AG08396 (cell line): ENCODE measurements at regions not wholly inside any gene's neighbourhood (a gene's known extent, or its start where the extent isn't known, plus 50 kb on each side); places are given as distances from the start of the nearest gene placed in this dataset.
"Not testable (repeated sequence)": the region's sequence is repeated elsewhere in the genome, so short reads cannot be mapped to it uniquely, and the experiment has no call there.

ENCODE experiments used
- DNase-seq: peaks from one replicate; pipeline ENCODE4 v3.0.0; 2012; ENCODE audit warnings: low spot score, mixed read lengths

DNA sequence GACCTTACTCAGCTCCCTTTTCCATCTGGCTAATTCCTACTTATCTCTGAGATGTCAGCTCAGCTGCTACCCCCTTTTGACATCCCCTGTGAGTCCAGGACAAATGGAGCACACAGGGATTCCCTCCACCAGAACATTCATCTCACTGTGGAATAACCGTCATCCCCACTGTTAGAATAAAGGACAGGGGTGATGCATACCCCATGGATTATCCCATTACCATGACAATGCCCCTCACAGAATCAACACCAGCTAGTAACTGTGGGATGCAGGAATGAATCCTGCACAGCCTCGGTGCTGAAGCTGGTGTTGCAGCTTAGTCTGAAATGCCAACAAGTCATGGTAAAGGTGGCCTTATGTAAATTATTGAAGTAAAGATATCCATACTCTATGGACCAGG, 624.8 kb upstream of the RAB6C start:
- DNase-seq = no peak

DNA sequence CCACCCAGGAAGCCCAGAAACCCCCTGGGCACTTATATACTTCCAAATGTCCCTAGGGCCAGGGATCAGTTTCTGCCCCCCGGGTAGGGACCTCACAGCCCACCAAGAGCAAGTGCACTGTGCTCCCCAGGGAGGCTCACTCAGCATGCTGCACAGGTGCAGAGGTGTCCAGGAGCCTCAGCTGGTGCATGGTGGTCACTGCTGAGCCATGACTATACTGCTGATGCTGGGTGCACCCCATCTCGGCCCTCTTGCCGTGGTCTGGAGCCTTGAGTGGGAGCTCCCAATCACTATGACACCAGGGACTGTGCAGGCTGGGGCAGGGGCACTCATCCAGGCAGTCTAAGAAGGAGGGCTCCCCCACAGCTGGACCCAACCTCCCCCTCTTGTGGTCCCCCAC, 617.8 kb upstream of the RAB6C start:
- DNase-seq = no peak

DNA sequence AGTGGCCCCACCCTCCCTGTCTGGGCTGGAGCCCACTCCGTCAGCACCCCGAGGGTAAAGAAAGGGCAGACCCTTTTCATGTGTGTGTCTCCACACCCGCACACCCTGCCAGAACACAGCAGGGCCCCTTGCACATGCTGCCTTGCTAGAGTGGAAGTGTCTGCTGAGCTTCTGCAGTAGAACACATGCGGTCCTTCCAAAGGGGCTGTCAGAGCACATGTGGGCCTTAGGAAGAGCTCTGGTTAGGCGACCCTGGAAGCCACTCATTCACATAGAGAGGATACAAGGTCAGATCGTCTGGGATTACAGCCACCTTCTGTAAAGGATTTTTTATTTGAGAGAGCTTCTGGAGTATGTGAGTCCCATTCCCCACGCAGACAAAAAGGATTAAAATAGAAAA, 613.2 kb upstream of the RAB6C start:
- DNase-seq = no peak

DNA sequence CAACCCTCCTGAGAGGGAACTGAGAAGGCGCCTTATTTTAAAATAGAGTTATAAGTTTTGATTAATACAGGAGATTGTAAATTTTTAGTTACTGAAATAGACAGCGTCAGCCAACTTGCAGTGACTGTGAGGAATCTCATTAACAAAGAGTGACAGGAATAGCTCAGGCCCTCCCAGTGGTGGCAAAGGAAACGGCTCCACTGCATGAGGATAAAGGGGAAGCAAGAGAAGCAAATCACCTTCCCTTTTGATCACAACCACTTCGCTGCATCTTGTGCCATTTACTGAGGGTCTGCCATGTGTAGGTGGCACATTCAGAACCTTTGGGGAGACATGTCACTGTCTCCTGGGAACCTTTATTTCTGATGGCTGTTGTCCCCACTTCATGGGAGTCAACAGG, 612.4 kb upstream of the RAB6C start:
- DNase-seq = no peak

DNA sequence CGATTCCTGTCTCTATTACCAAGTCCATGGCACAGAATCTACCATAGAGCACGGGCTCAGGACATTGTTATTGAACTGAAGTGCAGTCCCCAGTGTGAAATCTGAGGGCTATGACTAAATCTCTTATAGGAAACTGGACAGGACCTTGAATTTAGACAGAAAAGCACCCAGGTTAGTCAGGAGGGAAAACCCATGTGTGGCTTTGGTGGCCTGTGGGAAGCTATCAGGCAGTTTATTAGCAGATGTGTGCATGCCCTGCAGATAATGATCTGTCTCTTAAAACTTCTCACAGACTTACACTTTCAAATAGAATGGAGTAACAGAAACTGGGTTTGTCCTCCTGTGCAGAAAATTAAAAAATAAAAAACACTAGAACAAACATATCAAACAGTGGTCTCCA, 610.0 kb upstream of the RAB6C start:
- DNase-seq = no peak

DNA sequence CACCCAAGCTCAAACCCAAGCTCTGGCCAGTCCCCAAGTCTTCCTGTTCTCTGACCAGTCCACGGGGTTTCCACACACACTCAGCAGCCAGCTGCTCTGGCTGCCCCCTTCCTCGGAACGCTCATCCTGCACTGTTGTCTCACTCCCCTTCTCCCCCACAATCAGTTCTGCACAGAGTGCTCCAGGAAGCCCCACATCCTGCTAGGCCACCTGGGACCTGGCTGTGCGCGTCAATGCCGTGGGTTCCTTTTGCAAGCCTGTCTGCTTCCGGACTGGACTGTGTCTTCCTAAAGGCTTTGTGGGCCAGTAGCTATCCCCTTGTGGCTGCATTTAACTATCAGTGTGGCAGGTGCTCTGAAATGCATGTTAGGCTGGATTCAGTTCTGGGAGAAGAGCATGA, 605.0 kb upstream of the RAB6C start:
- no peak for DNase-seq

DNA sequence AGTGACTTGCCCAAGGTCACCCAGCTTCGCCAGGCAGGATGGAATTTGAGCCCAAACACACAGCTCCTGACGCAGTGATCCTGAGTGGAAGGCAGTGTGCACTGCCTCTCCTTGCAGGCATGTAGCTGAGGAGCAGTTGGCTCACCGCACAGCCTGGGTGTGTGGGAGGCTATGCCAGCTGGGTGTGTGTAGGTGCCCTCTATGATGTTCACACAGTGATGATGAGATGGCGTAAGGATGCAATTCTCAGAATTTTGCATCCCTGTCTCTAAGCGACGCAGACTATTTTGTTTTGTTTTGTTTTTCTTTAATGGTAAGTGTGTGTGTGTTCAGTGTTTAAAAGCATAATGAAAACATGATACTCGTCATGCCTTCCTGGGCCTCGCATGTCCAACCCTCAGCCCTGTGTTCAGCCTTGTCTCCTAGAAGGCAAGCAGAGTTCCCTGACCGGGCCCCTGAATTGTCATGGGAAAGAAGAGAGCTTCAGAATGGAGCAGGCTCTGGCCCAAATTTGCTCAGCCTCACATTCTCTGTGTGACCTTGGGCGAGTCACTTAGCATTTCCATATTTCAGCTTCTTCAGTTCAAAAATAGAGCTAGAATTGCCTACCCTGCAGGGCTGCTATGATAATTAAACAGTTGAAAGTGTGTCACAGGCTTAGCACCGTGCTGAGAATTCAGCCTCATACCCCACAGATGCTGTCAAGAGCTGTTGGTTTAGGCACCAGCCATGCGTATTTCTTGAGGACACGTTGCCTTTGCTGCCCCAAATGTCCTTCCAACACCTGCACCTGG, 603.6 kb upstream of the RAB6C start:
- no peak for DNase-seq

DNA sequence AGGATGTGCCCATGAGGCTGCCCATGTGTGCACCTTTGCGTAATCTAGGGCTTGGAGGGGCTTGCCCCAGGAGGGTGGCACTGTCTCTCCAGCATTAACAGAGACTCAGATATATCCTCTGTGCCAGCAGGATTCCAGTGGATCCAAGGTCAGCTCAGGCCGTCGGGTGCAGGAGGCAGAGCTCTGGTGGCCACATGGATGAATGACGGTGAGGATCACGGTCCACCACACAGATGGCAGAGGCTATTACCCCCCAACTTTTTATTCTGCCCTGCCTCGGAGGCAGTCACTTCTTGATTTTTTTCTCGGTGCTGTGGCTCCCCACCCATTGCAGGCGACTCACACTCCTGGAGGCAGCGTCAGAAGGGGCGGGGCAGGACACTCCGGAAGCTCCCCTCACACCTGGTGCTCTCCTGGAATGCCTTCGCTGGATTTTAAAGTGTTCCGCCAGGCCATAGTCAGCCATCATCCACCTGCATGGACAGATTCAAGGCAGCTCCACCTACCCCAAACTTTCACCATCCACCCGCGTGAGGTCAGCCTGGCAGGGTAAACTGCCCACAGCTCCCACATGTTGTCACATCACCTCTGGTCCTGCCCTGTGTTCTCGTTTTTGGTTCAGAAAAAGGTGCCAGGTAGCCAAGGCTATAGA, 602.9 kb upstream of the RAB6C start:
- no peak for DNase-seq

DNA sequence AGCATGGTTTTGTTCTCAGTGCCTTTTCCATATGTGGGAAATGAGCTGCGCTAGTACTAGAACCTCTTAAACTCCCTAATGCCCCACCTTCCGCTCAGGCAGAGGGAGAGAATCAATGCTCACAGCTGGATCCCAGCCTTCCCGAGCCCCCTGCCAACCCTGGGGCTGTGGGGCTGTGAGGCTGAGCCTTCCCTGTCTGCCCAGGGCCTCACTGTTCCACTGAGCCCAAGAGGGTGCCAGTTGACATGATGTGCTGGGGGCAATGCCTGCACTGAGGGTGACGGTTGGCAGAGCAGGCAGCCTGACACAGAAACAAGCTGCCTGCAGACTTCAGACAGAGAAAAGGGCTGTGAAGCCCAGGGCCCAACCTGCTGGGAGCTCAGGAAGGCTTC, 602.4 kb upstream of the RAB6C start:
- DNase-seq = no peak

DNA sequence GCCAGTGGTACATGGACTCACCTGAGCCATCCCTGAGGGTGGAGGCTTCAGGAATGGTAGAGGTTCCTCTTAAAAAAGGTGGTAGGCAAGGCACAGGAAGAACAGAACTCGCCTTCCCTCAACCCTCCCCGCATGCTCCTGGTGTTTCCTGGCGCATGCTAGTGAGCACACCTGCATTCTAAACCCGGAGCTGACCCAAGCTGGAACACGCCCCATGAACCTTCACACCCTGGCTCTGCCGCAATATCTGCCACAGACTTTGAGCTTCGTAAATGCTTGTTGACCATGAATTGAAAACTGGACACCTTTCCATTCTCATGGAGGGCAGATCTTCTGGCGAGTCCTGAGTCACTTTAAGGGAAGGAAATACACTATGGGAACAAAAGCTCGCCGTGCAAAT, 601.3 kb upstream of the RAB6C start:
- no peak for DNase-seq

DNA sequence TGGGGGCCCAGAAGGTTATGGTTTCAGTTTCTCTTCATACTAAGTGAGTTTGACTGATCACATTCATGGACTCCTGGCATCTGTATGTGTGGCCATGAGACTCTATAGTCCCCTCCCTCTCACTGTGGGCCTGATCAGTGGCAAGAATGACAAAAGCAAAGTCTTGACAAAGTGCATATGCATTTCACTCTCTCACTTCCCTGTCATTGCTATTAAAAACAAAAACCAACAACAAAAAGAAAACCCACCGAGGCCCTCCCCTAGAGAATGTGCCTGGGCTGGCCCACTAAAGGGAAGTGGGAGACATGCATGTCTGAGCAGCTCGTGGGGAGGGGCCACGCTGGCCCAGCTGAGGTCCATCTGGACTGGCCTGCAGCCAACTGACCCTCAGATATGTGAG, 600.1 kb upstream of the RAB6C start:
- DNase-seq = no peak

DNA sequence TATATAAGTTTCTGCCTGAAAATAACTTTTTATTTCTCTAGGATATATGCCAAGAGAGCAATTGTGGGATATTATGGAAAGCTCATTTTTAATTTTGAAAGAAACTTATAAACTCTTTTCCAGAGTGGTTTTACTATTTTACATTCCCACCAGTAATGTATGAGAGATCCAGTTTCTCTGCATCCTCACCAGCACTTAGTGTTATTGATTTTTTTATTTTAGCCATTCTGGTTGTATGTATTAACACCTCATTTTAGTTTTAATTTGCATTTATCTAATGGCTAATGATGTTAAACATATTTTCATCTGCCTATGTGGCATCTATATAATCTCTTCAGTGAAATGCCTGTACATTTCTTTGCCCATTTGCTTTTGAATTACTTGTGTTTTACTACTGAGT, 597.7 kb upstream of the RAB6C start:
- DNase-seq = no peak

DNA sequence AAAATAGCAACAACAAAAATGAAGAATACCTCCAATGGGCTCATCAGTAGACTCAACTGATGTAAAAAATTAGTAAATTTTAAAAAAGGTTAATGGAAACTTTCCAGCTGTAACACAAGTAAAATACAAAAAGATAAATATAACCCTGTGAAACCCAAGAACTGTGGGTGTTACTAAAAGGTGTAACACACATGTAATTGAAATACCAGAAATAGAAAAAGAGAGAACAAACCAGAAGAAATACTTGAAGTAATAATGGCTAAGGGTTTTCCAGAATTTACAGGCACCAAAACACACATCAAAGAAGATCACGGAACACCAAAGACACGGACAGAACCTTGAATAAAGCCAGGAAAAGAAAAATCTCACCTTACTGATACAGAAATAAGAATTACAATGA, 590.6 kb upstream of the RAB6C start:
- DNase-seq = no peak

DNA sequence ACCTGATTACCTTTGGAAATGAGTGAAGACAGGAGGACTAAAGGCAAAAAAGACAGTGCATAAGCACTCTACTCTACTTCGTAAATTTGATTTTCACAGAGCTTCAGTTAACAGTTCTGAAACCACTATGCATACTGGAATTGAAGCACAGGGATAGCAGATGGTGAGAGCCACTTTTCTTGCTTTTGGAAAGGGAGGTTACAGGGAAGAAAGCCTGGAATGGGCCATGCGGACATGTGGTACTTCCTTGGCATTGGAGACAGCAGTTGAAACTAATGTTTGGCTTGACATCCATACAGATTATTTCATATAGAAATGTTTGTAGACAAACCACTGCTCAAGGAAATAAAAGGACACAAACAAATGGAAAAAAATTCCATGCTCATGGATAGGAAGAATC, 585.6 kb upstream of the RAB6C start:
- no peak for DNase-seq

DNA sequence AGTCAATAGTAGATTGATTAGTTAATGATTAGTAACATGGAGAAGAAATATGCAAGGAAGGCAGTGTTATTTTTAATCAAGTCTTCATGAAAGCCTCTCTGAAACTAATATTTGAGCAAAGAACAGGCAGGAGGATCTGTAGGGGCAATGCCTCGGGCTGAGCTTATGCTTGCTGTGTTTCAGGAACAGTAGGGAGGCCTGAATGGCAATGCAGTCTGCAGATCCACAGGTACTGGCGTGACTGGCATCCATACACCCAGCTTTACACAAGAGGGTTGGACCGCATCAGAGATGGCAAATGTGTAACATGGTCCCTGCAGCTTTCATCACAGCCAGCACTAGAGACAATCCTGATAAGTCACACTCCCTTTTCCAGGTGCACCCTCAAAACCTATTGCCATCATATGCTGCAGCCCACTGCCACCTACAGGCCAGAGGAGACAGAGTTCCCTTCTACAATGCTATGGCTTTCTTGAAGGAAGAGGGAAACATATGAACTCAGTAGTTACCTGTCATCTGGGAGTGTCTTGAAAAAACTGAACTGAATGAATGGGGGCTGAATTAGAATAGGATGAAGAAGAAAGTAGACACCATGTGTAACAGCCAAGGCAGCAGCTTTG, 582.4 kb upstream of the RAB6C start:
- DNase-seq = no peak

DNA sequence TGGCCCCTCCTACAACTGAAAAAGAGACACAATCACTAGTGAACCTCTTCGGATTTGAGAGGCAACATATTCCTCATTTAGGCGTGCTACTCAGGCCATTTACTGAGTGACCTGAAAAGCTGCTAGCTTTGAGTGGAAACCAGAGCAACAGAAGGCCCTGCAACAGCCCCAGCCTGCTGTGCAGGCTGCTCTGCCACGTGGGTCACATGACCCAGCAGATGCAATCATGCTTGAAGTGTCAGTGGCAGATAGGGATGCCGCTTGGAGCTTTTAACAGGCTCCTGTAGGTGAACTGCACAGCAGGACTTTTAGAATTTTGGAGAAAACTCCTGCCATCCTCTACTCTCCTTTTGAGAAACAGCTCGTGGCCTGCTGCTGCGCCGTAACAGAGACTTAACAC, 578.6 kb upstream of the RAB6C start:
- no peak for DNase-seq

DNA sequence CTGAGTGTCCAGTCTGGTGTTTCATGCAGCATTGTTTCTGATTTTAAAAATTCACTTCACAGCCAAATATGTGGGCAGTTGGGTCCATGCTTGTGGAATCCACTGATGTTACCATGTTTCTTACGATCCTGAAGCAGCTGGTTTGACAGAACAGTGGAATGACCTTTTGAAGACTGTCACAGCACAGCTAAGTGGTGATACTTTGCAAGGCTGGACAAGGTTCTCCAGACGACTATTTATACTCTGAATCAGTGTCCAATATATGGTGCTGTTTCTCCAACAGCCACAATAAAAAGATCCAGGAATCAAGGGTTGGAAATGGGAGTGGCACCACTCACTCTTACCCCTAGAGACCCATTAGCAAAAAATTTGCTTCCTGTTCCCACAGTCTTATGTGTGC, 577.4 kb upstream of the RAB6C start:
- DNase-seq = no peak

DNA sequence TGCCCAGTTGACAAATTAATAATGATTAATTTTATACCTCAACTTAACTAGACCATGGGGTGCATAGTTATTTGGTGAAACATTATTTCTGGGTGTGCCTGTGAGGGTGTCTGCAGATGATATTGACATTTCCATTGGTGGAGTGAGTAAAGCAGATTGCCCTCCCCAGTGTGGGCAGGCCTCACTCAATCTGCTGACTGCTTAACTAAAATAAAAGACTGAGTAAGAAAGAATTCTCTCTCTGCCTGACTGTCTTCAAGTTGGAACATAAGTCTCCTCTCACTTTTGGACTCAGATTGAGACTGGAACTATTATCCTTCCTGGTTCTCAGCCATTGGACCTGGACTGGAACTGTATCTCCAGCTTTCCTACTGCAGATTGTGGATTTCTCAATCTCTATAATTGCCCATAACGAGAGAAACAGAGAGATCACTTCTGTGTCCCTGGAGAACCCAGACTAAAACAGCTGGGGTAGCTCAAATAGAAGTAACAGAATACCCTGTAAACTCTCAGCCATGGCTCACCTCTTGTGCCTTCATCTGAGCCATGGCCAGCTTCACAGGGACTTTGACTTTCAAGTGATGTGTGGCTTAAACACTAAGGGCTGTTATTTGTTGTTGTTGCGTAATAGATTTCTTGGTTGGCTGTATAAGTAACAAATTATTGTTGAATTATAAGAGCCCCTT, 575.3 kb upstream of the RAB6C start:
- DNase-seq = no peak

DNA sequence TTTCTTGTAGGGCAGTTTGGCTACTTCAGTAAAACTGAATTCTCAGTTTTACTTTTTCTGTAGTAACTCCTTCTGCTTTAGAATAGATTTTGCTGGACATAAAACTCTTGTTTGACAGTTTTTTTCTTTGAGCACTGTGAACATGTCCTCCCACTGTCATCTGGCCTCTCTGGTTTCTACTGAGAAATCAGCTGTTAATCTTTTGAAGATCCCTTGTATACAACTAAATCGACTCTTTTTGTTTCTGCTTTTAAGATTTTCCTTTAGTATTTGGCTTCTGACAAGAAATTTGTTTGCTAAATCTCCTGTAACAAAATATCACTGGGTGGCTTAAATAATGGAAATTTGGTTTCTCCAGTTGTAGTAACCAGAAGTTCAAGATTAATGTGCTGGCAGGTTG, 570.9 kb upstream of the RAB6C start:
- no peak for DNase-seq

DNA sequence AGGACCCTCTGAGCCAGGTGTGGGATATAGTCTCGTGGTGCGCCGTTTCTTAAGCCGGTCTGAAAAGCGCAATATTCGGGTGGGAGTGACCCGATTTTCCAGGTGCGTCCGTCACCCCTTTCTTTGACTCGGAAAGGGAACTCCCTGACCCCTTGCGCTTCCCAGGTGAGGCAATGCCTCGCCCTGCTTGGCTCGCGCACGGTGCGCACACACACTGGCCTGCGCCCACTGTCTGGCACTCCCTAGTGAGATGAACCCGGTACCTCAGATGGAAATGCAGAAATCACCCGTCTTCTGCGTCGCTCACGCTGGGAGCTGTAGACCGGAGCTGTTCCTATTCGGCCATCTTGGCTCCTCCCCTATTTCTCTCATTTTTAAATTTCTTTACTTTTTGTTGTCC, 562.4 kb upstream of the RAB6C start:
- not testable (repeated sequence) for DNase-seq

DNA sequence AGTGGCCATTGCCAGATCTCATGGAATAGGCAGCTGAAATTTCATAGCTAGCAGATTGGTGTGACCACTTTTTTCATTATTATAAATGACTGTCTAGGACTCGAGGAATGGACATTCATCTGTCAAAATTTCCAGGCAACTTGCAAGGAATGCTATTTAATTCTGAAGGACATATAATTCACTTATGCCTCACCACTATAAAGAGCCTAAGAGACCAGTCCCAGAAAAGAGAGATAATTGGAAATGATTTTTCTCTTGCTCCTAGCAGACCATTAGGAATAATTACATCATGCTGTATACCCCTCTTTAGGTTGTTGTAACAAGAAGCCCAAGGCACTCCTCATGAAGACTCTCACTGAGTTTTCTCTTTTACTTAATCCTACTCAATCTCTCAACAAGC, 557.4 kb upstream of the RAB6C start:
- DNase-seq = no peak

DNA sequence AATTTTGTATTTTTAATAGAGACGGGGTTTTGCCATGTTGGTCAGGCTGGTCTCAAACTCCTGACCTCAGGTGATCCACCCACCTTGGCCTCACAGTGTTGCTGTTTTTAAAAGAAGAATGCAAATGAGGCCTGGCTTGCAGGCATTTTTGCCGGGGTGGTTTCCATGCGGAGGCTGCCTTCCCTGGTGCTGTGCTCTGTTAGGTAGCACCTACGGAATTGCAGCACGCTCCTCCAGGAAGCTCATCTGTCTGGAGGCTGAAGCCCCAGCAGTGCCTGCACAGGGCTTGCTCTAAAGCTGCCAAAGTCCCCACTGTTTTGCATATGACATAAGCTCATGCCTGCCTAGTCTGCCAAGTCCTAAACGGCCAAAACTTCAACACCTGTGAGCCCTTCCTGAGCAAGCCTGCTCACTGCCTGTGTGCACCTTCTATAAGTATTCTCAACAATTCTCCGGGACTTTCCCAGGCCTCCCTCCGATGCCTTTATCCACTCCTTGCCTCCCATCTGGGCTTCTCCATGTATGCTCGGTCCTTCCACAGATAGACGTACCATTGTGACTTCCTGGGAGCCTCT, 551.3 kb upstream of the RAB6C start:
- DNase-seq = no peak

DNA sequence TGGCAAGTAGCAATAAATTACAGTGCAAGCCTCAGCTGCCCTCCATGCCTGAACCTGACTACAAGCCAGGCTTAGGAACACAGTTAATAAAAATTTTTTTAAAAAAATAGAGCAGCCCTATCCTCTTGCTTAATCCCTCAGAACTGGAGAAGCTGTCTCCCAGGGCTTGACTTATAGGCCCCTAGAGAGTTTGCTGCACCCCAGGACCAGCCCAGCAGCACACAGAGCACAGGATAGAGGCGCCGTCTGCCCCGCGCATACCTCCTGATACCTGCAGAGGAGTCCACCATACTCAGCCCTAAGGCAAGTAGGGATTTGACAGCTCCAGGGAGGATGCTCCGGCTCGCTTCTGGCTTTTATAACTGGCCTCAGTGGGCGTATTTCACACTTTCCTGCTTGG, 548.6 kb upstream of the RAB6C start:
- no peak for DNase-seq
